HG03039 (cell line): ENCODE measurements at regions not wholly inside any gene's neighbourhood (a gene's known extent, or its start where the extent isn't known, plus 50 kb on each side); places are given as distances from the start of the nearest gene placed in this dataset.

Experiments used
- ATAC-seq: cut with Tn5 transposase; IDR thresholded peaks from one replicate; pipeline ENCODE4 v1.9.1; 2021; ENCODE audit warnings: mild to moderate bottlenecking, moderate library complexity; ENCODE audit not compliant: unreplicated experiment

DNA sequence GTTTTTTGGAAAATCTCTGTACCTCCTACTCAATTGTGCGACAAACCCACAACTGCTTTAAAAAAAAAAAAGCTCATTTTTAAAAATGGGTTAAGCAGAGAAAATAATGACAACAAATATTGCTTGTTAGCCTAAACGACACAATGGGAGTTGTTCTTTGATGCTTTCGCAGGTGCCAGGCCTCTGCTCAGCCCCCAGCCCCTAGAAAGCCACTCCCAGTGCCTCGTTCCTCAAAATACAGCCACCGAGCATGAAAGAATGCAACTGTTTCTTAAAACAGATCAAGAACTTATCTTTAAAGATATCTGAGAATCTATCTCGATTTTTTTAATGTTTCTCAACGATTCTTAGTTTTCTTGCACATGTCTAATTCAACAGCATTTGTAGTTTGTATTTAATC is 85.2 kb upstream of the PFKP start:
- no peak for ATAC-seq

DNA sequence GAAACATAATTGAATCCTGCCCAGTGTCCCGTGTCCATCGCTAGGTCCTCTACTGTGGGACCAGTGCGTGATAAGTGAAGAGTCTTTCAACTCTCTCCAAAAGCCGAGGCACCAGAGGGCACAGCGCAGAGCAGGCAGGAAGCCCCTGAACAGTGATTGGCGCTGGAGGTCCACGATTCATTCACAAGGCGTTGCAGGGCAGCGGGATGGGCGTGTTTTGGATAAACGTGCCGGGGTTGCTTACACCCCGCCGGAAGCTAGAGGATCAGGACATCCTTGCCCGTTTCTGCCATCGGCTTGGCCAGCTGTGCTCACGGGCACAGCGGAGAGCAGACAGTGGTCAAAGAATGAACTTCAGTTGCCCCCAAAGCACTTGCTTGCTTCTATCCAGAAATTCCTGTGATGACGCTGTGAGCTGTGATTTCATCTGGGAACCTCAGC is 86.0 kb upstream of the PFKP start:
- ATAC-seq: no peak

DNA sequence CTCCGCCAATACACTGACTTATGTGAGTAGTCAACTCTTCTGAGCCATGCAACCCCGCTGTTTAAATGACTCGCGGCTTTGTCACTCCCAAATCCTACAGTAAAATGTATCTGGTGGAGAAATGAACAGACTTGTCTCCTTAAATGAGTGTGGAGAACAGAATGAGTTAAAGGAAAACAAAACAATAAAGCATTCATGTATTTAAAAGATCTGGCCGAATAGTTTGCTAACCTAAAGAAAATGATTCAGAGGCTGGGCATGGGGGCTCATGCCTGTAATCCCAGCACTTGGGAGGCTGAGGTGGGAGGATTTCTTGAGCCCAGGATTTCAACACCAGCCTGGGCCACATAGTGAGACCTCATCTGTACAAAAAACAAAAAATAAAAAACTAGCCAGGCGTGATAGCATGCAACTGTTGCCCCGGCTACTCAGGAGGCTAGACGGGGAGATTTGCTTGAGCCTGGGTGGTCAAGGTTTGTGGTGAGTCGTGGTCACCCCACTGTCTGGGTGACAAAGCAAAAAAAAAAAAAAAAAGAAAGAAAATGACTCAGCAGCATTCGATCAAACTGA is 86.5 kb upstream of the PFKP start:
- ATAC-seq: no peak

DNA sequence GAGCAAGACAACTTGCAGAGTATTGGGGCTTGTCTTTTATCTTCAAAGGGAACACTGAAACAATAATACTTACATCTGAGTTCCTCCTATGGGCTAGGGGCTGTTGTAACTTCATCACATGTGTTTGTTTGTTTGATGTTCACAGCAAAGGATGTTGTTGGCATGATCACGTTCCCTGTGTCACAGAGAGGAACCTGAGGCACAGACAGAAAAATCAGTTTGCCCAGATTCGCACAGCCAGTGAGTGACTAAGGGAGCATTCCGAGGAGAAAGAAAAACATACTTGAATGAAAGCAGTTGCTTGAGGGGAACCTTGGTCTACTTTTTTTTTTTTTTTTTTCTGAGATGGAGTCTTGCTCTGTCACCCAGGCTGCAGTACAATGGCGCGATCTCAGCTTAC is 87.2 kb upstream of the PFKP start:
- ATAC-seq: no peak

DNA sequence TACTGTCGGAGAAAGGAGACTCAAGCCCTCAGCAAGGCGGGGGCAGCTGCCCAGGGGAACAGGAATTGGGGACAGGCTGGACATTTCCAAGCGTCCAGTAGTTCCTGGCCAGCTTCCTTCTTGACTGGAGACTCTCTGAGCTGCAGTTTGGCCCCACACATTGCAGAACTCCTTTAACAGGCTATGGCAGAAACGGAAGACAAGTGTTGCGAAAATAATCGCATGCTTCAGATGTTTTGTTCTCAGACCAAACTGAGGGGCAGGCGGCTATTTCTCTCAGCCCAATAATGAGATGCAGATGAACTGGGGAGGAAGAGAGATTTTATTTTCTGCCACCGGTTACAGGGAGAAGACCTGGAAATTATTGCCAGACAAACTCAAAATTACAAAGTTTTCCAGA is 88.0 kb upstream of the PFKP start:
- no peak for ATAC-seq

DNA sequence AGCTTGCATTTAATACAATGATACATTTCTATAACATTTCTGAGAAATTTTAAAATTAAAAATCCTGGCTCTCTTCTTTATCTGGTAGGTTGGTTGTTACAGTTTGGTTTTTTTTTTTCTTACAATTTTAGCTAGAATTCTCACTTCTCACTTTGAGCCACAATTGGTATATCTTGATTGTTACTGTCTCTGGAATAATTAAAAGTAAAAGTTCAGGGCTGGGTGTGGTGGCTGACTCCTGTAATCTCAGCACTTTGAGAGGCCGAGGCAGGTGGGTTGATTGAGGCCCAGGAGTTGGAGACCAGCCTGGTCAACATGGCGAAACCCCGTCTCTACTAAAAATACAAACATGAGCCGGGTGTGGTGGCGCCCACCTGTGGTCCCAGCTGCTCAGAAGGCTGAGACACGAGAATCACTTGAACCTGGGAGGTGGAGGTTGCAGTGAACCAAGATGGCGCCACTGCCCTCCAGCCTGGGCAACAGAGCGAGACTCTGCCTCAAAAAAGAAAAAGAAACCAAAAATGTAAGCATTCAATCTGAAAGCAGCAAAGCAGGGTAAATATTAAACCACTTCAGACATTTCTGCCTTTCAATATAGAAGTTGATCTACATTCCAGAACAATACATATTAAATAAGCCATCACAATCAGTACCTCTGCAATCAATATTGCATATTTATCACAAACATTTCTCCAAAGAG is 88.6 kb upstream of the PFKP start:
- no peak for ATAC-seq

DNA sequence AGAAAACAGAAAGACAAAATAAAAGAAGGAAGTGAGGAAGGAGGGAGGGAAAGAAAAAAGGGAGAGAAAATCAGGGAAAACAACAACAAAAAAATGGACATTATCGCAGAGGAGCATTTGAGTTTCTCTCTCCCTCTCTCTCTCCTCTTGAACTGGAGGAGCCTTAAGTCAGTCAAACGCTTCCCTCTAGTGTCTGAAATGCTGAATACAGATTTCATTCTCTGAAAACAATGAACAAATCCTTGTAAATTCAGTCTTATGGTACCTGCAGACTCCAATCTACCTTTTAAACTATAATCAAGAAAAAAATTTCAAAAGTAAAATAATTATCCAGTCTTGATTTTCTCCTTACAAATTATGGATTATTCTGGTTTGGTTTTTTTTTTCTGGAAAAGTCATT is 89.2 kb upstream of the PFKP start:
- no peak for ATAC-seq

DNA sequence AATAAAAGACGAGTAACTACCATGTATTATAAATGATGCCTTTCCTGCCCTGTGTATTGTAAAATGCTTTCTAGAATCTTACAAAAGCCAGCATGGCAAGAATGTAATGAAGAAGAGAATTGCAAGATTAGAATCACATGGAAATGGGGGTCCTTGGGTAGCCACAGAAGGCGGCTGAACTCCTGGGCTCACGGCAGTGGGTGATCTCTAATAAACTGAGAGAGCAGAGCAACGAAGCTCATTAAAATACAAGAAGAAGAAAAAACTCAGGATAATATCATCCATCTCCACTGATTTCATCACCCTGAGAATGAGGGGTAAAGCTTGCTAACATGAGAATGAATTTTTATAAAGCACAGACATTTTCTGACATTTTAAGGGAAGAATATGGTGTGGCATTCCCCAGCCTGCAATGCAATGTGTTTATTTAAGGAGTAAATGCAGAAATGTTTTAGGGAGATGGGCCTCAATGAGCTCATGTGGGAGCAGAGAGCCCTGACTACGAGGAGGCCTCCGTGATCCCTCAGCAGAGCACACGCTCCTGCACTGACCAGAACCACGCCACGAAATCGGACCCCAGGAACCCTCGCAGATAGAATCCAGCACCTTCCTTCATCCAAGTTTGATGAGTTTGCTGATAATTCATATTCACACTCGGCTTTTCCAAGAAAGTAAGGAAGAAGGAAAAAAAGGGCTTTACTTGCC is 92.7 kb upstream of the PFKP start:
- ATAC-seq: no peak

DNA sequence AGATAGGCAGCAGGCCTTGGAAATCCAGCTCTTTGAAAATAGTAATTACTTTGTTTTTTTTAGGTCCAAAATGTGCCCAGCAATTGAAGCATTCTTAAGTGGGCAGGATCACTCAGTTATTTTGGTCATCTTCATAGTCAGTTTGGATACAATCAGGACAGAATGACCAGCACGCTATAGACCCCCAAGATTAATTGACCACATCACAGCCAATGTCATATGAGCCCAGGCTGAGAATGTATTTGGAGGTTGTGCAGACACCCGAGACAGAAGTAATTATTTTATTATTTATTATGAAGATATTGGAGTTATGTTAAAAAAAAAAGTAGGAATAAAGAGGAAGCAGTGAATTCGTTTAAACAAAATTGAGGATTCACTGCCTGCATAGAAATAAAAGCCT is 93.3 kb upstream of the PFKP start:
- no peak for ATAC-seq

DNA sequence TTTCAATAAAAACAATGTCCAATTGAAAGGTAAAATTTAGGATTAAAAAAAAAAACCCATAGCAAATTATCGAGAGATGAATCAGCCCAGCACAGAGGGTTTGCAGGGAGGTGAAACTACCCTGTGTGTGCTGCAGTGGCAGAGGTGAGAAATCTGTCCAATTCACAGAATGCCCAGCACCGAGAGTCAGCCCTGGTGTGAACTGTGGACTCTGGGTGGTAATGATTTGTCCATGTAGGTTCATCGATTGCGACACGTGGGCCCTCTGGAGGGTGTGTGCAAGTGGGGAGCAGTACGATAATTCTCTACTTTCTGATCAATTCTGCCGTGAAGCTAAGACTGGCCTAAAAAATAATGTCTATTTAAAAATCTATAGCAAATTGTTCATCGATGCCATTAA is 94.5 kb upstream of the PFKP start:
- ATAC-seq: no peak

DNA sequence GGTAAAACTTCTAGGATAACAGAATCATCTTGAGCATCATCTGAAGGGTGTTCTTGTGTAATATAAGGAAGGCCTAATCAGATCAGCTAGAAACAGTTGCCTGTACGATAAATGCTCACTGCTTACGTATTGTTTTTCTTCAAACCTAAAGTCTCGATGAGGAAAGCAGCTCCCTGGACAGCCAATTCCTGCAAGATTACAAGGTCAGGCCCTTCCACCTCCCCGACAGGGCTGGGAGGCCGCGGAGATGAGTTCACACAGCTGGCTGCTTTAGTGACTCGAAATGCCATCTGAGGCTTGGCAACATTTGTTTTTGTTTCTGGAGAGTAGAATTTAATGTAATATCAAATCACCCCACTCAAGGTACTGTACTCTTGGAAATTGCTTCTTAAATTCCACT is 95.1 kb upstream of the PFKP start:
- no peak for ATAC-seq

DNA sequence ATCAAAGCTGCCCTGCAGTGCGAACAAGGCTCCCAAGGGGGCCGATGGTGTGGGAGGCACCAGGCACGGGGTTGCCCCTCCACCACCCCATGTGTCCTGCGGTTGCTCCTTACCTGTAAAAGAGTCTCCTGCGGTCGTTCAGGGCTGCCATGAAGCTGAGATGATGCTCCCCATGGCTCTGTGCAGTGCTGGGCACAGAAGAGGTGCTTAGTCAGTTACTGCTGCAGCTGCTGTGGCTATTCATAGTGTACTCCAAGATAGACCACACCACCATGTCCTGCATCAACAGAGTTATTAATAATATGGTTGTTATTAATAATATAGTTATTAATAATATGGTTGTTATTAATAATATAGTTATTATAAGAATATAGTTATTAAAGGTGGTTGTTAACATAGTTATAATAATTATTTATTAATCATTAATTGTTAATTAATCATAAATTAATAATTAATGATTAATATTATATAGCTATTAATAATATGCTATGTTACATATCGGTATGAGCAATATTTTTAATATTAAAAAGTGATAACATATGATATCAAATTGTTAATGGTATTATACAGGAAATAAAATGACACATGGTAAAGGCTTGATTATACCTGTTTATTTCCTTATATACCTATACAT is 97.0 kb upstream of the PFKP start:
- ATAC-seq: no peak

DNA sequence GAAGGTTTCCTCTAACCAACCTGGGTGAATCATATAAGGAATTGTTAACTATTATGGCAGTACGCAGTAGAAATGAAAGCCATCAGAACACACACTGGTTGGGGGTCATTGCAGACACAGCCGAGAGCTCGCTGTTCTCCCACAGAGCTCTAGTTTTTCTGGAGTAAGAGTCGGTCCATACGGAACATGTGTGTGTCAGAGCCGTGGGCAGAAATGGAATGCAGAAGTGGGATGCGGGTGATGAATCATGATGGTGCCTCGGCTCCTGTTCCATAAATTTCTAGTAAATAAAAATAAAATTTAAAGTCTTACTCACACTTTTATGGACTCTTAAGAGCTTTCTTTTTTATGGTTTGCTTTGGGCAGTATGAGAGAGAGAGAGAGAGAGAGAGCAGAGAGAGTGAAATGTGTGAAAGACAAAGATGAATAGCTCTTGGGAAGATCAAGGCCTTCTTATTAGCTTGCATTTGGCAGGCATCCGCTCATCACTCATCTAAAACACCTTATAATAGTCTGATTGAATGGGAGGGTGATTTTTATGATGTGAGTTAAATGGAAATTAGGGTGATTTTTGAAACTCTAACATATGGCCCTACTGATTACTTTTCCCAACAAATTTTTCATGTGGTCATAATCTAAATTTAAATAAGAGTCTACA is 98.8 kb upstream of the PFKP start:
- ATAC-seq: no peak

DNA sequence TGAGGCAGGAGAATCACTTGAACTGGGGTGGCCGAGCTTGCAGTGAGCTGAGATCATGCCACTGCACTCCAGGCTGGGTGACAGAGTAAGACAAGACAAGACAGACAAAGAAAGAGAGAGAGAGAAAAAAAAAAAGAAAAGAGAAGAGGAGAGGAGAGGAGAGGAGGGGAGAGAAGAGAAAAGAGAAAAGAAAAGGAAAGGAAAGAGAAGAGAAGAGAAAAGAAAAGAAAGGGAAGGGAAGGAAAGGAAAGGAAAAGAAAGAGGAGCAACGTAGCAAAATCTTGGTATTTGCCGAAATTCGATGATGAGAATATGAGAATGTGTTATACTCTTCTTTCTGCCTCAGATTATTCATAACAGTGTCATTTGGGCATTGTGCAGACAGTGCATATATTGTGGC is 101.2 kb upstream of the PFKP start:
- ATAC-seq: no peak

DNA sequence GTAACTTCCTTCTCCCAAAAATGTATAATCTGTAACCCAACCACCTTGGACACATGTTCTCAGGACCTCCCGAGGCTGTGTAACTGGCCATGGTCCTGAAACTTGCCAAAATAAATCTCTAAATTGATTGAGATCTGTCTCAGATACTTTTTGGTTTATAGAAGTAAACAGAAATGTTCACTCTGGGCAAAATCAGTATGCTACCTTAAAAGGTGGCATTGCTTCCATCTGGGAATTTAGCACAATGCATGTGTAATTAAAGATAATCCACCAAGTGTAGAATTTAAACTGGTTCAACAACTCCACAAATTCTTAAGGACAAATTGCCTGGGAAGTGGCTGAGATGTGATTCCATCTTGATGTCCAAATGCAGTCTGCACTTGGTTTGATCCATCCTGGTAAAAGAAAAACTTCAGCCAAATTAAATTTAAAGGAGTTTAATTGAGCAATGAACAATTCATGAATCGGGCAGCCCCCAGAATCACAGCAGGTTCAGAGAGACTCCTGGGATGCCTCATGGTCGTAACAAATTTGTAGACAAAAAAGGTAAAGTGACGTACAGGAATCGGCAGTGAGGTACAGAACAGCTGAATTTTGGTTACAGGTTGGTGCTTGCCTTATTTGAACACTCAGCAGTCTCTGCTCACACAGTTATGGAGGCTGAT is 102.6 kb upstream of the PFKP start:
- no peak for ATAC-seq

DNA sequence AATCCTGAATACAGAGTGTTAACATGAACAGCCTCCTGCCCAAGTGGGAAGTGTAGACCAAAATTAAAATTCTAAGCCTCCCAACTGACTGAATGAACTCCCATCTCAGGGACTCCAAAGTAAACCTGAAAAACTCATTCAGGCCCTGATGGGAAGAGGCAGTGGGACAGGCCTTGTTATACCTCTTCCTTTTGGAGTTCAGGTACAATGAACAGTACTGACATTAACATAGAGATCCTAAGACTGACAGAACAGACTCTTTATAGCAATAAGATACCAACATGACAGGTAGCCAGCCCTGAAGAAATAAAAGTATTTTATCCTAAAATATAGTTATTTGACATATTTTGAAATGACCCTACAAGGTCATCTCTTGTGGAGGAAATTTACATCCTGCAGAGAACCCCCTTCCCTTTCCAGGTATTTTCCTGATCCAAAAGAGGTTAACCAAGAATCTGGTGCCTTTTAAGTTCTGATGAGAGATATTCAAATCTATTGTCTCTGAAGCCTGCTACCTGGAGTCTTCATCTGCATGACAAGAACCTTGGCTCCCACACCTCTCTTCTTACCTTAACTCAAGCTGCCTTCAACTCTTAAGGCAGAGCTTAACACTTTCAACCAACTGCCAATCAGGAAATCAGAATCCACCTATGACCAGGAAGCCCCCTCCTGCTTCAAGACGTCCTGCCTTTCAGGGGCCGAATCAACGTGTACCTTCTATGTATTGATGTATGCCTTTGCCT is 103.3 kb upstream of the PFKP start:
- no peak for ATAC-seq

DNA sequence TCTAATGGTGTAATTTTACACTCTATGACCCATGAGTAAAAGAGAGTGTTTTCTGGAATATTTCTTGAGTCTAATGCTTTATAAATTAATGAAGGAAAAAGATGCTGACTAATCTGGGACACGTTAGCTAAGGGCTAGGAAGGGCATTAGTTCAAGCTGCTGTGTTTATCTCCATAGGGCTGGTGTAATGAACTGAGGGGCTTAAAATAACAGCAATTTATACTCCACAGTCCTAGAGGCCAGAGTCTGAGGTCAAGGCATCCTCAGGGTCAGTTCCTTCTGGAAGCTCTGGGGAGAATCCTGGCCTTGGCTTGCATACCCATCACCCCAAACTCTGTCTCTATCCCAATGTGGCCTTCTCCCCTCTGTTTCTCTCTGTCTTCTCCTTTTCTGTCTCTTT is 105.2 kb upstream of the PFKP start:
- ATAC-seq: no peak

DNA sequence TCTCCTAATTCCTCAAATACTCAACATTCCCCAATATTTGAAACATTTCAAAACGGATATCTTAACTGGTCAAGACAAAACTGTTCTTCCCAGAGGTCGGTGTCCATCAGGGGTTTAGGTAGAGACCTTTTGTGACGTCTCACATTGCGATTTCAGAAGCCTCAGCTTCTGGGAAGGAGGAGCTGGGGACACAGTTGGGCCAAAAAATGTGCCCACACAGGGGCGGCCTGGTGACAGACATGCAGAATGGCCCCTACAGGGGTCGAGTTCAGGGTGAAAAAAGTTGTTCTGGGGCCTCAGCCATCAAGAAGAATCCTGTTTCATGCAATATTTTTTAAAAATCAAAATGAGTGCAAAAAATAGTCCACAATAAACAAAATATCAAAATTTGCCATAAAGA is 108.7 kb upstream of the PFKP start:
- no peak for ATAC-seq

DNA sequence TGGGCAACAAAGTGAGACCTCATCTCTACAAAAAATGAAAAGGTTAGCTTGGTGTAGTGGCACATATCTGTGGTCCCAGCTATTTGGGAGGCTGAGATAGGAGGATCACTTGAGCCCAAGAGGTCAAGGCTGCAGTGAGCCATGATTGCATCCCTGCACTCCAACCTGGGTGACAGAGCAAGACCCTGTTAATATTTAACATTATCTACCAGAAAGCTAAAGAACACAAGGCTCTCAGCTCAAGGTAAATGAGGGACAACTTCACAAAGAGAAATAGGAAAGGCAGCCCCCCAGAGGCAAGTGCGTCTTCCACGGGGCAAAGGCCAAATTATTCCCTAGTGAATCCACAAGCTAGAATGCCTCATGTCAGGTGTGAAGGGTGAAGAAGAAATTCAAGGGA is 109.6 kb upstream of the PFKP start:
- no peak for ATAC-seq

DNA sequence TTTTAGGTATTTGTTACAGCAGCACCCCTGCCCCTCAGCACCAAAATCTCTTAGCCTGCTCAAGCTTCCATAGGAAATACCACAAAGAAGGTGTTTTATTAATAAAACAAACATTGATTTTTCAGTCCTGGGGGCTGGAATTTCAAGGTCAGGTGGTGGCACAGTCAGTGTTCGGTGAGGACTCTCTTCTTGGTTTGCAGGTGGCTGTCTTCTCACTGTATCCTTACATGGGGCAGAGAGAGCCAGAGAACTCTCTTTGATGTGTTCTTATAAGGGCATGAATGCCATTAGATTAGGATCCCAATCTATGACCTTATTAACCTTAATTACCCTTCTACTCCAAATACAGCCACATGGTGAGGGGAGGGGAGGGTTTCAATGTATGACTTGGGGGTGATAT is 112.3 kb upstream of the PFKP start:
- no peak for ATAC-seq
